ENCODE measurements at regions not wholly inside any gene's neighbourhood (a gene's known extent, or its start where the extent isn't known, plus 50 kb on each side); places are given as distances from the start of the nearest gene placed in this dataset.

DNA sequence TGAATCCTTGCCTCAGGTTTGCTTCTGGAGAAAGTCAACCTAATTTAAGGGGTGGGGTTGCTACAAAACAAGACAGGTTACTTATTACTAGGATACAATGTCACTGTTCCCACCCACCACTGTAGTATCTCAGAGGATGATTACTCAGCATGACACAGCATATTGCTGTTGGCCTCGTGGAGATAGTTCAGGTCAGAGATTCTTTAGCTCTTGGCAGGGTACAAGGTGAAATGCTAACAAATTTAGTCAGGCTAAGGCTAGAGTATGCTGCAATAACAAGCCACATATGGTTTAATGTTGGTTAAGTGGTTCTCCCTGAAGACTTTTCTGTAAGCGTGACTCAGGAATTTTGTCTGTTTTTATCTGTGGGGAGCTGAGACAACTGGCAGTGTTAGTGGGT, 161.8 kb downstream of the EDEM1 start:
- TF ChIP-seq, protein P1, sequence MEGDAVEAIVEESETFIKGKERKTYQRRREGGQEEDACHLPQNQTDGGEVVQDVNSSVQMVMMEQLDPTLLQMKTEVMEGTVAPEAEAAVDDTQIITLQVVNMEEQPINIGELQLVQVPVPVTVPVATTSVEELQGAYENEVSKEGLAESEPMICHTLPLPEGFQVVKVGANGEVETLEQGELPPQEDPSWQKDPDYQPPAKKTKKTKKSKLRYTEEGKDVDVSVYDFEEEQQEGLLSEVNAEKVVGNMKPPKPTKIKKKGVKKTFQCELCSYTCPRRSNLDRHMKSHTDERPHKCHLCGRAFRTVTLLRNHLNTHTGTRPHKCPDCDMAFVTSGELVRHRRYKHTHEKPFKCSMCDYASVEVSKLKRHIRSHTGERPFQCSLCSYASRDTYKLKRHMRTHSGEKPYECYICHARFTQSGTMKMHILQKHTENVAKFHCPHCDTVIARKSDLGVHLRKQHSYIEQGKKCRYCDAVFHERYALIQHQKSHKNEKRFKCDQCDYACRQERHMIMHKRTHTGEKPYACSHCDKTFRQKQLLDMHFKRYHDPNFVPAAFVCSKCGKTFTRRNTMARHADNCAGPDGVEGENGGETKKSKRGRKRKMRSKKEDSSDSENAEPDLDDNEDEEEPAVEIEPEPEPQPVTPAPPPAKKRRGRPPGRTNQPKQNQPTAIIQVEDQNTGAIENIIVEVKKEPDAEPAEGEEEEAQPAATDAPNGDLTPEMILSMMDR (IDR thresholded peaks at IDR 0.05; ENCODE audit: borderline replicate concordance, extremely low read depth, insufficient read depth) = no peak
- Histone ChIP-seq H3K9ac (ENCODE audit: low read length in 3 of 3) (no peak overlapping the region), H3K27ac (ENCODE audit: low read depth in 2 of 2, low read length in 2 of 2) (no peak overlapping the region), H3K36me3 (ENCODE audit: control insufficient read depth in 2 of 3, insufficient read depth in 3 of 3, low read length in 3 of 3) (no peaks in the 10 kb centered on the region), H3K4me1 (ENCODE audit: control insufficient read depth in 2 of 3, insufficient read depth in 2 of 3, low read depth in 1 of 3, low read length in 3 of 3) (no peaks in the 10 kb centered on the region), H3K27me3 (ENCODE audit: control insufficient read depth, insufficient read depth, low read length) (no peaks in the 10 kb centered on the region), H3K4me3 (ENCODE audit: low read length in 3 of 3) (no peak overlapping the region), H3K9me3 (ENCODE audit: control insufficient read depth in 2 of 3, insufficient read depth in 1 of 3, low read length in 3 of 3) (no peaks in the 10 kb centered on the region)
- intact Hi-C loops (cut with DNase I) = no loop called here
- FAIRE-seq (no peak), DNase-seq (no peak)

DNA sequence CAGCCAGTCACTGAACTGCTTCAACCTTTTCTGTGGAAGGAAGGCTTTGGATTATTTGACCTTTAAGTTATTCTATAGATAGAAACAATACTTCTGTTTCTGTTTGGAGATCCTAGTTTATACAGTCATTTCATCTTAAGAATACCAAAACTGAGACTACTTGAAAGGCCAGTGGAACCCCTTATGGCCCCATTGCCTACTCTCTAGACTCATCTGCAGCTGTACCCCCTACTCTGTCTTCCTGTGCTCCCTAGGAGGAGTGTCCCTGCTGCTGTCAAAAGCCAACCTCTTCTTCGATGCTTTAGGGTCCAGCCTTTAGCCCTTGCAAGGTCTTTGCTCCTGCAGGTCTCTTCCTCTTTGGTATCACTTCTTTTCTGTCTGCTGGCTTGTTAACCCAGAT, 169.6 kb downstream of the EDEM1 start:
- Histone ChIP-seq H3K9me3 (ENCODE audit: control insufficient read depth in 2 of 3, insufficient read depth in 1 of 3, low read length in 3 of 3) (no peaks in the 10 kb centered on the region), H3K36me3 (ENCODE audit: control insufficient read depth in 2 of 3, insufficient read depth in 3 of 3, low read length in 3 of 3) (no peaks in the 10 kb centered on the region), H3K27me3 (ENCODE audit: control insufficient read depth, insufficient read depth, low read length) (no peaks in the 10 kb centered on the region), H3K9ac (ENCODE audit: low read length in 3 of 3) (no peak overlapping the region), H3K4me3 (ENCODE audit: low read length in 3 of 3) (no peak overlapping the region), H3K27ac (ENCODE audit: low read depth in 2 of 2, low read length in 2 of 2) (no peak overlapping the region), H3K4me1 (ENCODE audit: control insufficient read depth in 2 of 3, insufficient read depth in 2 of 3, low read depth in 1 of 3, low read length in 3 of 3) (no peaks in the 10 kb centered on the region)
- intact Hi-C loops (cut with DNase I) = no loop called here
- TF ChIP-seq, protein P1 (IDR thresholded peaks at IDR 0.05; ENCODE audit: borderline replicate concordance, extremely low read depth, insufficient read depth) = no peak
- FAIRE-seq (no peak), DNase-seq (no peak)

DNA sequence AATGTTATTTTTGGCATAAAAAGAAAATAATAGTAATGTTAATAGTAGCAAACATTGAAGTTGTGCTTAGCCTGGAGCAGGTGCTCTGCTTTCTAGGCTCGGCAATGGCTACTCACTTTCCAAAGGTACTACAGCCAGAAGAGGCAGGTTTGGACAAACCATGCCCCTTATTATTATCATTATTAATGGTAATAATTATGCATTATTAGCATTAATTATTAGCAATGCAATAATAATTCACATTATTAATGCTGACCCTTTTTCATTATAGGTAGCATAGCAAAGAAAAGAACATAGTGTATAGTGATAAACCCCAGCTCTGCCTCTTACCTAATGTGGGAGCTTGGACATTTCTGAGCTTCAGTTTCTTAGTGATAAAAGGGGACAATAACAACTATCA, 171.4 kb downstream of the EDEM1 start:
- FAIRE-seq (no peak), DNase-seq (no peak)
- Histone ChIP-seq H3K4me1 (ENCODE audit: control insufficient read depth in 2 of 3, insufficient read depth in 2 of 3, low read depth in 1 of 3, low read length in 3 of 3) (no peaks in the 10 kb centered on the region), H3K27me3 (ENCODE audit: control insufficient read depth, insufficient read depth, low read length) (no peaks in the 10 kb centered on the region), H3K9ac (ENCODE audit: low read length in 3 of 3) (no peak overlapping the region), H3K36me3 (ENCODE audit: control insufficient read depth in 2 of 3, insufficient read depth in 3 of 3, low read length in 3 of 3) (no peaks in the 10 kb centered on the region), H3K4me3 (ENCODE audit: low read length in 3 of 3) (no peak overlapping the region), H3K9me3 (ENCODE audit: control insufficient read depth in 2 of 3, insufficient read depth in 1 of 3, low read length in 3 of 3) (no peaks in the 10 kb centered on the region), H3K27ac (ENCODE audit: low read depth in 2 of 2, low read length in 2 of 2) (no peak overlapping the region)
- TF ChIP-seq, protein P1 (IDR thresholded peaks at IDR 0.05; ENCODE audit: borderline replicate concordance, extremely low read depth, insufficient read depth) = no peak
- intact Hi-C loops (cut with DNase I) = no loop called here

DNA sequence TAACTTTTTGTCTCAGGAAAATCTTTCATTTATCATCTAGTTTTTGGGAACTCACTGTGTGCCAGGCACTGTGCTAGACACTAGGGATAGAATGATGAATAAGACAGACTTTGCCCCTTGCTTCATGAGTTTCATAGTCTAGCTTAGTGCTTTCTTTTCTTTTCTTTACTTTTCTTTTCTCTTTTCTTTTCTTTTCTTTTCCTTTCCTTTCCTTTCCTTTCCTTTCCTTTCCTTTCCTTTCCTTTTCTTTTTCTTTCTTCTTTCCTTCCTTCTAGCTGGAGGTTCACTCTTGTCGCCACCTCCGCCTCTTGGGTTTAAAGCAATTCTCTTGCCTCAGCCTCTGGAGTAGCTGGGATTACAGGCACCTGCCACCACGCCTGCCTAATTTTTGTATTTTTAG, 172.9 kb downstream of the EDEM1 start:
- FAIRE-seq (no peak), DNase-seq (no peak)
- no peak overlapping the region for H3K27ac ChIP-seq (ENCODE audit: low read depth in 2 of 2, low read length in 2 of 2)
- TF ChIP-seq, protein P1 (IDR thresholded peaks at IDR 0.05; ENCODE audit: borderline replicate concordance, extremely low read depth, insufficient read depth) = no peak
- H3K4me3 ChIP-seq (ENCODE audit: low read length in 3 of 3) = no peak overlapping the region
- H3K4me1 ChIP-seq (ENCODE audit: control insufficient read depth in 2 of 3, insufficient read depth in 2 of 3, low read depth in 1 of 3, low read length in 3 of 3) = no peaks in the 10 kb centered on the region
- H3K9me3 ChIP-seq (ENCODE audit: control insufficient read depth in 2 of 3, insufficient read depth in 1 of 3, low read length in 3 of 3) = no peaks in the 10 kb centered on the region
- H3K27me3 ChIP-seq (ENCODE audit: control insufficient read depth, insufficient read depth, low read length) = no peaks in the 10 kb centered on the region
- H3K36me3 ChIP-seq (ENCODE audit: control insufficient read depth in 2 of 3, insufficient read depth in 3 of 3, low read length in 3 of 3) = no peaks in the 10 kb centered on the region
- H3K9ac ChIP-seq (ENCODE audit: low read length in 3 of 3) = no peak overlapping the region
- intact Hi-C loops (cut with DNase I) = no loop called here

Data from kidney (tissue), 13 donors.